ENCODE measurements at regions not wholly inside any gene's neighbourhood (a gene's known extent, or its start where the extent isn't known, plus 50 kb on each side); places are given as distances from the start of the nearest gene placed in this dataset.

- peak in 1 of 2 experiments; percentile 29 for DNase-seq
Measured at GRCh38 chr2:23199115-23199918, 185.7 kb upstream of the KLHL29 start.

- no peak for DNase-seq
Measured at GRCh38 chr2:23200068-23200786, 184.8 kb upstream of the KLHL29 start.

- DNase-seq, result no peak
Measured at GRCh38 chr2:23200787-23201114, 184.2 kb upstream of the KLHL29 start.

GRCh38 chr2:23203383-23203782 is 181.6 kb upstream of the KLHL29 start:
- no peak for DNase-seq

GRCh38 chr2:23204685-23205242 is 180.2 kb upstream of the KLHL29 start:
- no peak for DNase-seq

- no peak for DNase-seq
Measured at GRCh38 chr2:23206650-23207049, 178.3 kb upstream of the KLHL29 start.

- DNase-seq, result no peak
Measured at GRCh38 chr2:23207871-23208270, 177.1 kb upstream of the KLHL29 start.

GRCh38 chr2:23208339-23208738 is 176.6 kb upstream of the KLHL29 start:
- no peak for DNase-seq

GRCh38 chr2:23209059-23209458 is 175.9 kb upstream of the KLHL29 start:
- no peak for DNase-seq

- DNase-seq, result no peak
Measured at GRCh38 chr2:23211987-23212583, 172.9 kb upstream of the KLHL29 start.

GRCh38 chr2:23213196-23213595 is 171.8 kb upstream of the KLHL29 start:
- DNase-seq, result no peak

GRCh38 chr2:23215016-23215415 is 170.0 kb upstream of the KLHL29 start:
- no peak for DNase-seq

- no peak for DNase-seq
Measured at GRCh38 chr2:23219666-23220065, 165.3 kb upstream of the KLHL29 start.

GRCh38 chr2:23220513-23221094 is 164.4 kb upstream of the KLHL29 start:
- DNase-seq, result no peak

- no peak for DNase-seq
Measured at GRCh38 chr2:23221236-23221635, 163.7 kb upstream of the KLHL29 start.

GRCh38 chr2:23221901-23222300 is 163.1 kb upstream of the KLHL29 start:
- no peak for DNase-seq

GRCh38 chr2:23230885-23231284 is 154.1 kb upstream of the KLHL29 start:
- DNase-seq, result no peak

- DNase-seq, result no peak
Measured at GRCh38 chr2:23231865-23232264, 153.1 kb upstream of the KLHL29 start.

- DNase-seq, result no peak
Measured at GRCh38 chr2:23235292-23235691, 149.7 kb upstream of the KLHL29 start.

- no peak for DNase-seq
Measured at GRCh38 chr2:23235736-23236135, 149.2 kb upstream of the KLHL29 start.

GRCh38 chr2:23237147-23237546 is 147.8 kb upstream of the KLHL29 start:
- no peak for DNase-seq

- DNase-seq, result no peak
Measured at GRCh38 chr2:23238011-23238657, 146.8 kb upstream of the KLHL29 start.

- no peak for DNase-seq
Measured at GRCh38 chr2:23239374-23239773, 145.6 kb upstream of the KLHL29 start.

Measured in SW 1271 (cell line).